Right lobe of liver (tissue), 4 donors: ENCODE measurements at regions not wholly inside any gene's neighbourhood (a gene's known extent, or its start where the extent isn't known, plus 50 kb on each side); places are given as distances from the start of the nearest gene placed in this dataset.

ENCODE experiments used
- CTCF ChIP-seq, 4 donors: fragments of 200-600 bp in 3 of 4; fragments of 450-650 bp in 1 of 4; IDR thresholded peaks; one replicate each; pipeline versions ENCODE4 v1.5.1 to v1.8.0; 2016 to 2022; ENCODE audit warnings: antibody characterized with exemption in 4 of 4, mild to moderate bottlenecking in 2 of 4
- POLR2A ChIP-seq: fragments of 450-650 bp; IDR thresholded peaks from one replicate; pipeline ENCODE4 v1.6.1; 2017; ENCODE audit warnings: antibody characterized with exemption, mild to moderate bottlenecking
- donor health status: DM: no; HTN: no; CAD: no.
- donor health status: DM: no; HTN: no; CAD: no.
- donor health status: DM: no; HTN: yes; CAD: no.

DNA sequence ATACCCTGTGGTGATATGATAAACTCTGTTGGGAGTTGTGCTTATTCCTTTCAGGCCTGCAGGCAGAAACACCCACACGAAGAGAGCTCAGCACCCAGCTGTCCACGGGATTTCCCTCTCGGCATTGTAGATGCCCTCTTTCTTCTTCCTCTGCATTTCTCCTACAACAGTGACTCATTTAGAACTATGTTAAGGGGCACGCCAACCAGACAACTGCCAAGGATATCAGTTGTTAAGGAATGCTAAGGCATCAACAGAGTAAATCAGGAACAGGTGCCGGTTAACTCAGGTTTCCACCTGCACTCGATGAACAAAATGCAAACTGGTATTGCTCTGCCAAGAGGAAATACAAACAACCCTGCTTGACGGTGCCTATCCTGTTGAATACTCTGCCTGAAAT is 270.0 kb upstream of the PEX5L start:
- TF ChIP-seq CTCF (IDR thresholded peaks at IDR 0.05) (no peak), POLR2A (no peak)
